ENCODE measurements at regions not wholly inside any gene's neighbourhood (a gene's known extent, or its start where the extent isn't known, plus 50 kb on each side); places are given as distances from the start of the nearest gene placed in this dataset.

- TF ChIP-seq CTCF (IDR thresholded peaks at IDR 0.05) = no peak
- no peak for TF ChIP-seq POLR2A (IDR thresholded peaks at IDR 0.05)
Observed at GRCh38 chr14:38400751-38401150, 144.9 kb upstream of the CLEC14A start.
